IMR-90 (cell line): ENCODE measurements at regions not wholly inside any gene's neighbourhood (a gene's known extent, or its start where the extent isn't known, plus 50 kb on each side); places are given as distances from the start of the nearest gene placed in this dataset.
"Not testable (repeated sequence)": the region's sequence is repeated elsewhere in the genome, so short reads cannot be mapped to it uniquely, and the experiment has no call there.

Experiments used
- CEBPB ChIP-seq: IDR thresholded peaks from 2 replicates; pipeline ENCODE4 v1.6.1; 2012; ENCODE audit warnings: low read depth, low read length, improper control_type of control experiment
- NFE2L2 ChIP-seq: fragments of 150-350 bp; IDR thresholded peaks from 2 replicates; pipeline ENCODE4 v1.6.1; 2016; ENCODE audit warnings: low read depth, mild to moderate bottlenecking, low read length
- POLR2A ChIP-seq: IDR thresholded peaks from 2 replicates; pipeline ENCODE4 v1.6.1; 2012; ENCODE audit warnings: mild to moderate bottlenecking, low read depth, low read length
- RAD21 ChIP-seq: IDR thresholded peaks from 2 replicates; pipeline ENCODE4 v1.6.1; 2012; ENCODE audit warnings: low read length, improper control_type of control experiment
- TF ChIP-seq, protein P1 (sequence below): conservative IDR thresholded peaks from 2 replicates; pipeline ENCODE4 v1.5.1; 2012; ENCODE audit warnings: mild to moderate bottlenecking, low read depth, low read length, improper control_type of control experiment
- TF ChIP-seq, protein P2 (sequence below): fragments of 150-350 bp; IDR thresholded peaks from 2 replicates; pipeline ENCODE4 v1.6.1; 2017; ENCODE audit warnings: mild to moderate bottlenecking, antibody characterized with exemption, low read length, low read depth

GRCh38 chr2:61643153-61643552, 105.0 kb upstream of the XPO1 start:
- TF ChIP-seq, protein P1, sequence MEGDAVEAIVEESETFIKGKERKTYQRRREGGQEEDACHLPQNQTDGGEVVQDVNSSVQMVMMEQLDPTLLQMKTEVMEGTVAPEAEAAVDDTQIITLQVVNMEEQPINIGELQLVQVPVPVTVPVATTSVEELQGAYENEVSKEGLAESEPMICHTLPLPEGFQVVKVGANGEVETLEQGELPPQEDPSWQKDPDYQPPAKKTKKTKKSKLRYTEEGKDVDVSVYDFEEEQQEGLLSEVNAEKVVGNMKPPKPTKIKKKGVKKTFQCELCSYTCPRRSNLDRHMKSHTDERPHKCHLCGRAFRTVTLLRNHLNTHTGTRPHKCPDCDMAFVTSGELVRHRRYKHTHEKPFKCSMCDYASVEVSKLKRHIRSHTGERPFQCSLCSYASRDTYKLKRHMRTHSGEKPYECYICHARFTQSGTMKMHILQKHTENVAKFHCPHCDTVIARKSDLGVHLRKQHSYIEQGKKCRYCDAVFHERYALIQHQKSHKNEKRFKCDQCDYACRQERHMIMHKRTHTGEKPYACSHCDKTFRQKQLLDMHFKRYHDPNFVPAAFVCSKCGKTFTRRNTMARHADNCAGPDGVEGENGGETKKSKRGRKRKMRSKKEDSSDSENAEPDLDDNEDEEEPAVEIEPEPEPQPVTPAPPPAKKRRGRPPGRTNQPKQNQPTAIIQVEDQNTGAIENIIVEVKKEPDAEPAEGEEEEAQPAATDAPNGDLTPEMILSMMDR, result not testable (repeated sequence)
- not testable (repeated sequence) for TF ChIP-seq RAD21, CEBPB, POLR2A, NFE2L2
- TF ChIP-seq, protein P2, sequence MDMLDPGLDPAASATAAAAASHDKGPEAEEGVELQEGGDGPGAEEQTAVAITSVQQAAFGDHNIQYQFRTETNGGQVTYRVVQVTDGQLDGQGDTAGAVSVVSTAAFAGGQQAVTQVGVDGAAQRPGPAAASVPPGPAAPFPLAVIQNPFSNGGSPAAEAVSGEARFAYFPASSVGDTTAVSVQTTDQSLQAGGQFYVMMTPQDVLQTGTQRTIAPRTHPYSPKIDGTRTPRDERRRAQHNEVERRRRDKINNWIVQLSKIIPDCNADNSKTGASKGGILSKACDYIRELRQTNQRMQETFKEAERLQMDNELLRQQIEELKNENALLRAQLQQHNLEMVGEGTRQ, result not testable (repeated sequence)
